Breast epithelium (tissue), 4 donors: ENCODE measurements at regions not wholly inside any gene's neighbourhood (a gene's known extent, or its start where the extent isn't known, plus 50 kb on each side); places are given as distances from the start of the nearest gene placed in this dataset.

Source experiments
- DNase-seq, 2 donors: peaks; one replicate each; pipeline ENCODE4 v3.0.0-alpha.2; 2019; ENCODE audit warnings: low spot score in 2 of 2
- H3K27ac ChIP-seq, 2 donors: fragments of 200-600 bp; sonication (generic) in 1 of 2; one replicate each; pipeline ENCODE4 v1.5.1; 2016 to 2019; ENCODE audit warnings: mild to moderate bottlenecking in 1 of 2
- H3K27me3 ChIP-seq, 2 donors: fragments of 200-600 bp; sonication (generic) in 1 of 2; one replicate each; pipeline versions ENCODE4 v1.5.1 to v1.6.0; 2017 to 2019; ENCODE audit warnings: control low read depth in 1 of 2, mild to moderate bottlenecking in 1 of 2
- H3K36me3 ChIP-seq: fragments of 200-600 bp; one replicate; pipeline ENCODE4 v1.5.1; 2019
- H3K4me1 ChIP-seq, 2 donors: fragments of 200-600 bp; sonication (generic); one replicate each; pipeline ENCODE4 v1.5.1; 2016 to 2019; ENCODE audit warnings: control low read depth in 1 of 2
- H3K4me3 ChIP-seq, 3 donors: fragments of 200-600 bp; sonication (generic); 1 replicate in 2 of 3; 2 replicates in 1 of 3; pipeline ENCODE4 v1.5.1; 2016 to 2019; ENCODE audit warnings: mild to moderate bottlenecking in 3 of 3, moderate library complexity in 2 of 3
- H3K9me3 ChIP-seq, 2 donors: fragments of 200-600 bp; sonication (generic) in 1 of 2; one replicate each; pipeline ENCODE4 v1.5.1; 2016 to 2019; ENCODE audit warnings: control low read depth in 1 of 2
- POLR2A ChIP-seq: fragments of 450-650 bp; IDR thresholded peaks from one replicate; pipeline ENCODE4 v1.6.1; 2016; ENCODE audit warnings: antibody characterized with exemption, mild to moderate bottlenecking, moderate library complexity
- POLR2AphosphoS5 ChIP-seq, 3 donors: sonication (generic); formaldehyde crosslinking; IDR thresholded peaks; one replicate each; pipeline ENCODE4 v1.6.1; 2017; ENCODE audit warnings: antibody characterized with exemption in 3 of 3
- intact Hi-C: fragments of 100-400 bp; cut with DNase I; formaldehyde crosslinking; loops from one replicate; pipeline ENCODE4 v1.15.1; 2023; ENCODE audit warnings: low total_unique reads
- TF ChIP-seq, protein P1 (sequence below), 3 donors: fragments of 450-650 bp; IDR thresholded peaks; one replicate each; pipeline ENCODE4 v1.5.1; 2016 to 2017; ENCODE audit warnings: antibody characterized with exemption in 3 of 3, mild to moderate bottlenecking in 3 of 3, moderate library complexity in 3 of 3

DNA sequence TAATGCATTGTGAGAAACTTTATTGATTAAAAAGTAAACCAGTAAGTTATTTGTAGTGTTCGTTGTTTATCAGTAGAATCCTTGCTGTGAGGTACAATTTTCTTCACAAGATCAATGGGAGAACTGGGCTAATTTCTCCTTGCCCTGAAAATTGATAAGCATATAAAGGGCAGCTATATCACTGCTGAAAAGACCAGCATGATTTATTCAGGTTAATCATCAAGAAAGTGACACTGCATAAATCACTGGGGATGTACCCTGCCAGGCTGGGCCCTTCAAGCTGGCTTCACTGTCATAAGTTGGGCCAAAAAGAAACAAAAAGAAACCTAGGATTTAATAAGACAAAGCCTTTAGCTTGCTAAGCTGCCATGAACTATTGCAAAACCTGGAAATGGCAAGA, 746.7 kb downstream of the STPG2 start:
- intact Hi-C loops: no loop called here
- no peak for DNase-seq
- no peak overlapping the region for H3K4me3 ChIP-seq
- H3K4me1 ChIP-seq: no peaks in the 10 kb centered on the region
- H3K27ac ChIP-seq: no peak overlapping the region
- peaks cover 0 to 15% of the 10 kb centered on the region in 2 donors for H3K9me3 ChIP-seq
- no peaks in the 10 kb centered on the region for H3K27me3 ChIP-seq
- TF ChIP-seq POLR2AphosphoS5 (IDR thresholded peaks at IDR 0.05) (no peak), POLR2A (no peak)
- TF ChIP-seq, protein P1, sequence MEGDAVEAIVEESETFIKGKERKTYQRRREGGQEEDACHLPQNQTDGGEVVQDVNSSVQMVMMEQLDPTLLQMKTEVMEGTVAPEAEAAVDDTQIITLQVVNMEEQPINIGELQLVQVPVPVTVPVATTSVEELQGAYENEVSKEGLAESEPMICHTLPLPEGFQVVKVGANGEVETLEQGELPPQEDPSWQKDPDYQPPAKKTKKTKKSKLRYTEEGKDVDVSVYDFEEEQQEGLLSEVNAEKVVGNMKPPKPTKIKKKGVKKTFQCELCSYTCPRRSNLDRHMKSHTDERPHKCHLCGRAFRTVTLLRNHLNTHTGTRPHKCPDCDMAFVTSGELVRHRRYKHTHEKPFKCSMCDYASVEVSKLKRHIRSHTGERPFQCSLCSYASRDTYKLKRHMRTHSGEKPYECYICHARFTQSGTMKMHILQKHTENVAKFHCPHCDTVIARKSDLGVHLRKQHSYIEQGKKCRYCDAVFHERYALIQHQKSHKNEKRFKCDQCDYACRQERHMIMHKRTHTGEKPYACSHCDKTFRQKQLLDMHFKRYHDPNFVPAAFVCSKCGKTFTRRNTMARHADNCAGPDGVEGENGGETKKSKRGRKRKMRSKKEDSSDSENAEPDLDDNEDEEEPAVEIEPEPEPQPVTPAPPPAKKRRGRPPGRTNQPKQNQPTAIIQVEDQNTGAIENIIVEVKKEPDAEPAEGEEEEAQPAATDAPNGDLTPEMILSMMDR (IDR thresholded peaks at IDR 0.05): no peak
- no peaks in the 10 kb centered on the region for H3K36me3 ChIP-seq

DNA sequence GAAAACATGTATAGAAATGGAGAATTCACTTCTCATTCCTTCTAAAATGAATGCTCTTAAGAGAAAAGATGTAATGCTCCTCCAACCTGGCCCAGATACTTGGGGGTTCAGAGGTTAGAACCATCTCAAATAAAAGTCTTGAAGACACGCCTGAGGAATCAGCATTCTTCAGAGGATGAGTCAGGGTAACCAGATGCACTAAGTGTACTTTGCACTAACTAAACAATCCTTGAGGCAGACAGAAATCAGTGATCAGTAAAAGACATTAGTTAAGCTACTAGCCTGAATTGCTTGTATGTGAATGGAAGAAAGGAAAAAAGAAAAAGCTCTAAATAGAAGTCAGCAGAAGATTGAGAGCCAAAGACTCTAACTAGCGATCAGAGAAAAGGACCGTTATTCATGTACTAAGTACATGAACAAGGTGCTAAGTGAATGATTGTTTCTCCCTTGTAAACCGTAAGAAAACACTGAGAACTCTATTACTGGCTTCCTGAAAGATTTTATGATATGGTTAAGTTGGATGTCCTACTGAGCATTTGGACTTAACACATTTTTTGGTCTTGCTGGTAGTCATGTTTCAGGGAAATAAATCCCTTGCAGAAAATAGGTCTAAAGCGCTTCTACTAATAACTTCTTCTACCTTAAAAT, 738.3 kb downstream of the STPG2 start:
- intact Hi-C loops: no loop called here
- no peak for DNase-seq
- no peaks in the 10 kb centered on the region for H3K27me3 ChIP-seq
- H3K4me1 ChIP-seq: no peaks in the 10 kb centered on the region
- no peak overlapping the region for H3K27ac ChIP-seq
- TF ChIP-seq, protein P1 (IDR thresholded peaks at IDR 0.05): no peak
- TF ChIP-seq POLR2AphosphoS5 (IDR thresholded peaks at IDR 0.05): no peak
- no peak for TF ChIP-seq POLR2A
- no peaks in the 10 kb centered on the region for H3K36me3 ChIP-seq
- peaks cover 3 to 6% of the 10 kb centered on the region in 2 donors for H3K9me3 ChIP-seq
- no peak overlapping the region for H3K4me3 ChIP-seq

- intact Hi-C loops: no loop called here
- Histone ChIP-seq H3K4me3 (no peak overlapping the region), H3K9me3 (no peaks in the 10 kb centered on the region), H3K36me3 (no peaks in the 10 kb centered on the region), H3K27me3 (no peaks in the 10 kb centered on the region), H3K27ac (no peak overlapping the region), H3K4me1 (no peaks in the 10 kb centered on the region)
- TF ChIP-seq, protein P1 (IDR thresholded peaks at IDR 0.05): no peak
- TF ChIP-seq POLR2A: no peak
- TF ChIP-seq POLR2AphosphoS5 (IDR thresholded peaks at IDR 0.05): no peak
- DNase-seq: no peak
These were observed 731.9 kb downstream of the STPG2 start for GRCh38 chr4:97411356-97411755.

GRCh38 chr4:97412331-97412730, 730.9 kb downstream of the STPG2 start:
- Histone ChIP-seq H3K4me1 (no peaks in the 10 kb centered on the region), H3K27ac (no peak overlapping the region), H3K9me3 (no peaks in the 10 kb centered on the region), H3K27me3 (no peaks in the 10 kb centered on the region), H3K36me3 (no peaks in the 10 kb centered on the region), H3K4me3 (no peak overlapping the region)
- TF ChIP-seq, protein P1 (IDR thresholded peaks at IDR 0.05): no peak
- no peak for TF ChIP-seq POLR2AphosphoS5 (IDR thresholded peaks at IDR 0.05)
- TF ChIP-seq POLR2A: no peak
- no peak for DNase-seq
- intact Hi-C loops: no loop called here

DNA sequence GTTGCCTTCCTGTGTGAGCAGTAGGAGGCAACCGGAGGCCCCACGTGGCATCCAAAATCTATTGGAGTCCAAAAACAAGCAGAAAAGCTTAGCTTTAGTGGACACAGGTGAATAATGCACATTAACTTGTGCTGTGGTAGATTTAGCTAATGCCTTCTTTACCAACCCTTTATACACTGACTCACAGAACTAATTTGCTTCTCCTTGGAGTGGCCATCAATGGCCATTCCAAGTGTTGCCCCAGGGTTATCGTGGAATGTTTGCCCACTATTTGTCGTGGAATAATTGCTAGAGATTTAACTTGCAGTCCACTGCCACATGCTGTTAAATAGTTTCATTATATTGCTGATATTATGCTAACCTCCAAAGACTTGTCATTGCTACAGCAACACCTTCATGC, 729.1 kb downstream of the STPG2 start:
- Histone ChIP-seq H3K4me1 (no peaks in the 10 kb centered on the region), H3K36me3 (no peaks in the 10 kb centered on the region), H3K4me3 (no peak overlapping the region), H3K27ac (no peak overlapping the region), H3K27me3 (no peaks in the 10 kb centered on the region), H3K9me3 (peaks cover 7 to 12% of the 10 kb centered on the region in 2 donors)
- intact Hi-C loops: no loop called here
- TF ChIP-seq POLR2A: no peak
- TF ChIP-seq, protein P1 (IDR thresholded peaks at IDR 0.05): no peak
- TF ChIP-seq POLR2AphosphoS5 (IDR thresholded peaks at IDR 0.05): no peak
- DNase-seq: no peak
